Kidney epithelial cell (primary cell): ENCODE measurements at regions not wholly inside any gene's neighbourhood (a gene's known extent, or its start where the extent isn't known, plus 50 kb on each side); places are given as distances from the start of the nearest gene placed in this dataset.
"Not testable (repeated sequence)": the region's sequence is repeated elsewhere in the genome, so short reads cannot be mapped to it uniquely, and the experiment has no call there.

Experiments
- DNase-seq: peaks from one replicate; pipeline ENCODE4 v3.0.0-alpha.2; 2010; ENCODE audit warnings: low read depth
- H3K27me3 ChIP-seq: 2 replicates; pipeline ENCODE4 v1.6.0; 2011; ENCODE audit warnings: low read length; ENCODE audit not compliant: control insufficient read depth, insufficient read depth
- H3K36me3 ChIP-seq: 2 replicates; pipeline ENCODE4 v1.5.1; 2011; ENCODE audit warnings: low read length; ENCODE audit not compliant: control insufficient read depth, insufficient read depth
- H3K4me3 ChIP-seq: 2 replicates; pipeline ENCODE4 v1.5.1; 2011; ENCODE audit warnings: low read depth, mild to moderate bottlenecking, control low read depth, low read length
- TF ChIP-seq, protein P1 (sequence below): IDR thresholded peaks from 2 replicates; pipeline ENCODE4 v1.5.1; 2011; ENCODE audit warnings: mild to moderate bottlenecking, moderate library complexity, low read length, control low read depth, inconsistent platforms; ENCODE audit not compliant: insufficient read depth, poor library complexity, severe bottlenecking

DNA sequence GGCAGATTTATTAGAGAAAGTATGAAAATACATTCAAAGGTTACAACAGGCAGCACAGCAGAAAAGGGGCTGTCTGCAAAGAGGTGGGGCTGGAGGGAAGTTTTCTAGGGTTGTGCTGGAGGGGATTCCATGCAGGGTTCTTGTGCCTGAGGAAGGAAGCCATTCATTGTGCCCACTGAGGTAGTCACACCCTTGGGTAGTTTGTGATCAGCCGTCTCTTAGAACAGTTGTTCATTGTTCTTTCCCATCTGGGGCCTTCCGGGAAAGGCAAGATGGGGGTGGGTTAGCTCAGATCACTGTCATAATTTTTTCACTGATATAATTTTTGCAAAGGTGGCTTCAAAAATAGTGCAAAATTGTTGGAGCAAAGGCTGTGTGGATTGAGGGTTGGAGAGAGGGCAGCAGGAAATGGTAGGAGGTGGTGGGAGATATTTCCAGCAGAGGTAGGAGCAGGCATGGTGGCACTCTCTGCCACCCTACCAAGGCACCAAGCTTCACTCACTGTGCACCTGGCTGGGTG is 80.5 kb upstream of the GPR6 start:
- Histone ChIP-seq H3K27me3 (no peaks in the 10 kb centered on the region), H3K36me3 (no peaks in the 10 kb centered on the region), H3K4me3 (no peak overlapping the region)
- TF ChIP-seq, protein P1, sequence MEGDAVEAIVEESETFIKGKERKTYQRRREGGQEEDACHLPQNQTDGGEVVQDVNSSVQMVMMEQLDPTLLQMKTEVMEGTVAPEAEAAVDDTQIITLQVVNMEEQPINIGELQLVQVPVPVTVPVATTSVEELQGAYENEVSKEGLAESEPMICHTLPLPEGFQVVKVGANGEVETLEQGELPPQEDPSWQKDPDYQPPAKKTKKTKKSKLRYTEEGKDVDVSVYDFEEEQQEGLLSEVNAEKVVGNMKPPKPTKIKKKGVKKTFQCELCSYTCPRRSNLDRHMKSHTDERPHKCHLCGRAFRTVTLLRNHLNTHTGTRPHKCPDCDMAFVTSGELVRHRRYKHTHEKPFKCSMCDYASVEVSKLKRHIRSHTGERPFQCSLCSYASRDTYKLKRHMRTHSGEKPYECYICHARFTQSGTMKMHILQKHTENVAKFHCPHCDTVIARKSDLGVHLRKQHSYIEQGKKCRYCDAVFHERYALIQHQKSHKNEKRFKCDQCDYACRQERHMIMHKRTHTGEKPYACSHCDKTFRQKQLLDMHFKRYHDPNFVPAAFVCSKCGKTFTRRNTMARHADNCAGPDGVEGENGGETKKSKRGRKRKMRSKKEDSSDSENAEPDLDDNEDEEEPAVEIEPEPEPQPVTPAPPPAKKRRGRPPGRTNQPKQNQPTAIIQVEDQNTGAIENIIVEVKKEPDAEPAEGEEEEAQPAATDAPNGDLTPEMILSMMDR = no peak
- no peak for DNase-seq

- TF ChIP-seq, protein P1 = no peak
- no peak for DNase-seq
- Histone ChIP-seq H3K4me3 (no peak overlapping the region), H3K36me3 (no peaks in the 10 kb centered on the region), H3K27me3 (no peaks in the 10 kb centered on the region)
These were observed 76.1 kb upstream of the GPR6 start for GRCh38 chr6:109901976-109902375.

GRCh38 chr6:109902870-109903269 is 75.2 kb upstream of the GPR6 start:
- TF ChIP-seq, protein P1 = no peak
- DNase-seq = no peak
- Histone ChIP-seq H3K4me3 (no peak overlapping the region), H3K36me3 (no peaks in the 10 kb centered on the region), H3K27me3 (no peaks in the 10 kb centered on the region)

DNA sequence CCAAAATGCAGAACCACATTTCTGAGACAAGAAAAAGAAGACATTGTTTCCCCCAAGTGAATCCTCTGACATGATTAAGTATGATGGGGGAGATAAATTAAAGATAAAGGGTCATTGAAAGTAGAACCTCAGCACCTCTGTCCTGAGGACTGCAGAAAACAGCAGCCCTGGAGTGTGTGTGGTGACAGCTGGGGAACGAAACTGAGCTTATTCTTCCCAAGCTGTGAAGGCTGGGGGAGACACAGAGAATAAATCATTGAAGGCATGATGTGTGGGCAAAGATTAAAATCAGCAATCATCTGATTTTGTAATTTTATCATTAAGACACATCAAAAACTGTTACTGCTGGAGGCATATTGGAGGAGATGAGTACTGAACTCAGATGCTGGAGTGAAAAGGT is 67.5 kb upstream of the GPR6 start:
- no peak overlapping the region for H3K4me3 ChIP-seq
- TF ChIP-seq, protein P1 = no peak
- no peaks in the 10 kb centered on the region for H3K27me3 ChIP-seq
- DNase-seq = no peak
- no peaks in the 10 kb centered on the region for H3K36me3 ChIP-seq

DNA sequence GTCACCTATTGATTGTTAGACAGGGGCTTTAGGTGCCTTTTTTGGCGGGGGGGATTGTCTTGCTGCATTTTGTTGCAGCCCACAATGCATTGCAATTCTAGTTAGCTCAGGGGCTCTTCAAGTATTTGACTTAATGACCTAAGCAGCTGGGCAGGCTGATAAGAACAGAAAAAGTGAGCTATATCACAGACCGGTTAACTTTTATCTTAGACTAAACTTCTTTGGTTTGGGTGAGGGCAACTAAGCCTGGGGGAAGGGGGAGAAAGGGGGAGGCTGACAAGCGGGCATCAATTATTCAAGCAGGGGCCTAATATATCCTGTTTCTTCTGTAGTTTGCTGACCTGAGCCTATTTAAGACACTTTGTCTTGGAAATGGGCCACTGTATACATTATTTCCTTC is 66.0 kb upstream of the GPR6 start:
- no peaks in the 10 kb centered on the region for H3K36me3 ChIP-seq
- no peaks in the 10 kb centered on the region for H3K27me3 ChIP-seq
- H3K4me3 ChIP-seq = no peak overlapping the region
- TF ChIP-seq, protein P1 = no peak
- DNase-seq = no peak

- TF ChIP-seq, protein P1 = no peak
- no peak for DNase-seq
- Histone ChIP-seq H3K36me3 (no peaks in the 10 kb centered on the region), H3K27me3 (no peaks in the 10 kb centered on the region), H3K4me3 (no peak overlapping the region)
These were observed 65.2 kb upstream of the GPR6 start for GRCh38 chr6:109912952-109913351.

- H3K4me3 ChIP-seq, DNase-seq, H3K27me3 ChIP-seq, H3K36me3 ChIP-seq: not testable (repeated sequence)
These were observed 62.4 kb upstream of the GPR6 start for GRCh38 chr6:109915748-109916147.
